HCEC 1CT (cell line): ENCODE measurements at regions not wholly inside any gene's neighbourhood (a gene's known extent, or its start where the extent isn't known, plus 50 kb on each side); places are given as distances from the start of the nearest gene placed in this dataset.

Experiments used
- DNase-seq: peaks from one replicate; pipeline ENCODE4 v3.0.0-alpha.2; 2017

DNA sequence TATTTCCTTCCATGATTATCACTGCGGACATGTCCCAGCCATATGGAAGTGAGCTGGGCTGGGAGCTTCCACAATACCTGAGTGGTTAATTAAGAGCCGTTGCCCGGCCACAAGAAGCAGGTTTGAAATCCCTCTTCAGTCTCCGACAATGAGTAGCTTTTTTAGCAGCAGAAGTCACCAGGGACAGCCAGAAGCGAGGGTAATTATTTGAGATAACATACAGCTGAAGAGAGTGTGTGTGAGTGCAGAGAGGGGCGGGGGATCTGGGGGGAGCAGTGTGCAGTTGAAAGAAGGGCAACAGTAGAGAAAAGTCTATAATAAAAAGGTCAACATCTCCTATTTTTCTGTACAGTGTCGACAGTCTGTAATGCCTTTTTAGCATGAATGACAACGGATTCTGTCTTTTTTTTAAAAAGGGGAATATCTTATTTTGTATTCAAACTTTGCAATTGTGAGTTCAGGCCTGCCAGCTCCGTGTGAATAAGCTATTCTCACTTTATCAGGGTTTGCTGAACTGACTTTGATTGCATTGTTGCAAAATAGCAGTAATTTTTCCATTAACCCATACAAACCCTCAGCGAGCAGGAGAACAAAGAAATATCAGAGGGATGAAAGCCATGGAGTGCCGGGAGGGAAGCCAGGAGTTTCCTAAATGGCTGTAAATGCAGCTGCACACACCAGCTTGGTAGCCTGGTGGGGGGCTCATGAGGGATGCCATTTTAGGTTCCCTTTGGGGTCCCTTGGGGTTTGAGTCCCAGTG lies 220.3 kb upstream of the IRX3 start:
- no peak for DNase-seq

GRCh38 chr16:54506214-54506580 lies 219.6 kb upstream of the IRX3 start:
- no peak for DNase-seq

DNA sequence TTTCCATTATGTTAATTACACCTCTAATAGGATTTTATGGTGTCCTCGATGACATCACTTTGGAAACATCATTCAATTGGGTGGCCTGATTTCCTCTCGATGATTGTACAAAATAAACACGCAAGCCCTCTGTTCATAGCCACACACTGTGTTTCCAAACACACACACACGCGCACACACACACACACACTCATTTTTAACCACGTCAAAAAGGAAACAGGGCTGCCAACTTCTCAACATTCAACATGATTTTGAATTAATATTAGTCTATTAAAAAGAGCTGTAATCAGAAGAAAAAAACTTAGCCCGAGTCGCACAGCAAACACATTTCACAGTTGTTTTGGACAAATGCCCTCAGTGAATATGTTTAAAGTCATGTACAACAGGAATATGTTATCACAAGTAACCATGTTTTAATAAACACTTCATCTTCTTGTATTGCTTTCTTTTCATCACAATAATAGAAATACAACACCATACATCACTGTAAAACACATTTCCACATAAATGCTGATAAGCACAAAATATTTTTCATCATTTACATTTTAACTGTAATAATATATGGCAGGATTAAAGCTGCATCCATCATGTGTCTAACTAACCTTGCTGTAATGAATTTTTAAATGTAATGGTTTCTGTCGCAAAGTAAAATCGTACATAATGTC lies 219.1 kb upstream of the IRX3 start:
- no peak for DNase-seq

- DNase-seq: no peak
Observed at GRCh38 chr16:54504372-54504771, 217.8 kb upstream of the IRX3 start.

- no peak for DNase-seq
Observed at GRCh38 chr16:54503856-54504219, 217.3 kb upstream of the IRX3 start.

DNA sequence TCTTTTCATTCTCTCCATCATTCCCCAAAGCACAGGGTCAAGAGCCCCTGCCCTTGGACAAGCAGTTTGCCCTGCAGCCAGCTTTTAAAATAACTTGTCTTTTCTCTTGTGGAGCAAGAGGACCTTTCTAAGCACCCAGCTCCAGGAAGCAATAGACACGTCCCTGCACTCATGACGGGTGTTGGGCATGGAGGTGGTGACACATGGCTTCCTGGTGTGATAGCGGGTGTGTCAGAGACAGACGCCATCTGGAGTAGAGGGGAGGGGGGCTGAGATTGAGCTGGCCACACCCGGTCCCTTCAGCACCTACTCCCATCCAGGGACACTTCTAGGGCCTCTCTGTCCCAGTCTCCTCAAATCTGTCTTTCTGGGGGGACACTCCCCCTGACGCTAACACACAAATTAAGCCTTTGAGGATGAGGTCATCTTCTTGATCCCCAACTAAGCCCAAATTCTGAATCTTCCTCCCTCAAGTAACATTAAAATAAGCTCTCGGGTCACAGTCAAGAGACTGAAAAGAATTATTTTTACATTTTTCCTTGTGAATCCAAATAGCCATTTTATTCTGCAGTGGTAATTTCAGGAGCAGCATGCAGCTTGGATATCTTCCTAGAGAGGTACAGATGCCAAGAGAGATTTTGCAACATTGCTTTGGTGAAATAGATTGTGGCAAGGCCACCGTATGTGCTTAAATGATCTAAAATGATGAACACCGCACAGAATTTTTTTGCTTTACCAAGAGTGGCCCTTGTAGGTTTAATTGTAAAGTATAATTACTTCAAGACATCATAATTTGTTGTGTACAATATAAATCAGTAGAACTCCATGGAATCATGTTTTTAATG lies 216.6 kb upstream of the IRX3 start:
- no peak for DNase-seq

GRCh38 chr16:54501797-54502196 lies 215.2 kb upstream of the IRX3 start:
- no peak for DNase-seq

DNA sequence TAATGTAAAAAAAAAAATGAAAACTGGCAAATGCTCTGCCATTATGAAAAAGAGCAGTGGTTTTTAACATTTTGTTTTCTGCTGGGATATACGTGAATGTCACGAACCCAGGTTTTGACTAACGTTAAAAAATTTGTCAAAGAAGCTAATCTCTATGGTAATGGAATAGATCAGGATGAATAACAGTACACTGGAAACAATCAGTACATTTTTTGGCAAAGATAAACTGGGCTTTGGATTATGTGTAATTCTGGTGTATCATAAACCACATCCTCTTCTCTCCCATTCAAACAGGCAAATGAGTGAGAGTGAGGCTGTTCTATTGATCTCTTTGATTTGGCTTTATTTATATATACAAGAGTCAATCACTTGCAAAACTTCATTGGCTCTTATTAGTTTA lies 207.0 kb upstream of the IRX3 start:
- DNase-seq: no peak

DNA sequence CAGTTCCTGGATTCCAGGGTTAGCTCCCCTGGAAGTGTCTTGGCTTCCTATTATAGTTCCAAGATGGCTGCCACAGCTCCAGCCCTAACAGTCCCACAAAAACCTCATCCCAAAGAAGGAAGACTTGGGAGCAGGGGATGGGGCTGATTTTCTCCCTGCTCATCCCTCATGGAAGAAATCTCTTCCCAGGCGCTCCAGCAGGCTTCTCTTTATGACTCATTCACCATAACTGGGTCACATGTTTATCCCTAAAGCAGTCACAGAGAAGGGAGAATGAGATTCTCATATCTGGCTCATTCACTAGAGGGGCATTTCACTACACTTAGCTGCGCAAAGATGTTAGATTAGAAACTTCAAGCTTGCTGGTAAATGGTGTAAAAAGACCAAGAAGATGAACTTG lies 206.5 kb upstream of the IRX3 start:
- DNase-seq: no peak

DNA sequence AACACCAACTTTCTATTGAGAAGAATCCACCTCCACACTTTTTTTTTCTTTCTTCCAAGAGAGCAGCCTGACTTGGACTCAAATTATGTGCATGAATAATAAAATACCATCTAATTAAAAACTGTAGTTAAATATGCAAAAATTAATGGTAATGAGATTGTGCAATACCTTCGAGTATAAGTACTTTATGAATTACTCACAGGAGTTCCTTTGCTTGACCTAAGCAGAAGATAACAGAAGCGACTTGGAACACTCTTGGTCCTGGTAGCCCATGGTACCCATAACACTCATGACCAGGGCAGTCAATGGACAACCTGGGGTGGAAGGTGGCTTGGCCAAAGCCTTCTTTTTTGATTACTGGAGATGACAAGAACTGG lies 203.5 kb upstream of the IRX3 start:
- no peak for DNase-seq

- DNase-seq: no peak
Observed at GRCh38 chr16:54489225-54490111, 202.9 kb upstream of the IRX3 start.

GRCh38 chr16:54488729-54489128 lies 202.1 kb upstream of the IRX3 start:
- no peak for DNase-seq

GRCh38 chr16:54487933-54488332 lies 201.3 kb upstream of the IRX3 start:
- no peak for DNase-seq

DNA sequence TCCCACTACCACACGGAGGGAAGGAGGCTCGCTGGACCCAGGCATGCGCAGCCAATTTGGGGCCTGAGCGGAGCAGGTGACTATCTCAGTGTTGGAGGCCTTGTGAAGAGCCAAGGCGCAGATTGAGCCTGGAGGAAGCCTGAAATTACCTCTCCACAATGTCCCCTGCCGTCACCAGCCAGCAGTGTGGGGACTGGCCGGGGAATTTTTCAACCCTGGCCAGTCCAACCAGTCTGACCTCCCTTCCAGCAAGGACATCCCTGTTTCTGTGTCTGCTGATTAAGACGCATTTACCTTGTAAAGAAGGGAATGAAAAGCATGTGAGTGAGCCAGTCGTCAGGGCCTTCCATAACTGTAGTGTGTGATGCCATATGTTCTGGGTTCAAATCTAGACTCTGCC lies 198.1 kb upstream of the IRX3 start:
- DNase-seq: no peak

DNA sequence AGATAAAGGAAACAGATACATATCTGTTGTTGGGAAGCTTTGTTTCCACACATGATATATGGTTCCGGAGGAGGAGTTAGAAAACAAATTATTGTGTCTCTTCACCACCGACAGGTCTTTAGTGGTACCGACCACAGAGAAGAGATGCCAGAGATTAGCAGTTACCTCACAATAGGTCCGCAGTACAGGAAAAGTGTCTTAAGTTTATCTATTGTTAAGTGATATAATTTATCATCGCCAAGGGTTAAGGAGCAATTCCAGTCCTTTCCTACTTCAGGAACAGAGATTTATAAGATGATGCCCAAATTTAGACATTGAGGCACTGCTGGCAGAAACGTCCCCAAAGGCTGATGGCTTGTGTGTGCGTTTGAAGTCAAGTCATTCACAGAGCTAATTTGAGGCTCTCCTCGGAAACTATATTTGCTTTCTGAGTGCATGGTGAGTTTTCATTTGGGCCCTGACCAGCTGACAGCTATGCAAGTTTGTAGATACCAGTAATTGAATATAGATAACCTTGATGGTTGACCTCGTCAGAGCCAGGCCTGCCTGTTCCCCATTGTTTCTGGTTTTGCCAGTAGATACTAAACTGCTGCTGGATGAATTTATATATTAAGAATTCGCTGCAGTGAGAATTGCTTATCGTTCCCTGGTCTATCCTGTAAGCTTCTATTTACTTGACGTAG lies 196.4 kb upstream of the IRX3 start:
- no peak for DNase-seq

- DNase-seq: no peak
Observed at GRCh38 chr16:54480429-54480828, 193.8 kb upstream of the IRX3 start.

DNA sequence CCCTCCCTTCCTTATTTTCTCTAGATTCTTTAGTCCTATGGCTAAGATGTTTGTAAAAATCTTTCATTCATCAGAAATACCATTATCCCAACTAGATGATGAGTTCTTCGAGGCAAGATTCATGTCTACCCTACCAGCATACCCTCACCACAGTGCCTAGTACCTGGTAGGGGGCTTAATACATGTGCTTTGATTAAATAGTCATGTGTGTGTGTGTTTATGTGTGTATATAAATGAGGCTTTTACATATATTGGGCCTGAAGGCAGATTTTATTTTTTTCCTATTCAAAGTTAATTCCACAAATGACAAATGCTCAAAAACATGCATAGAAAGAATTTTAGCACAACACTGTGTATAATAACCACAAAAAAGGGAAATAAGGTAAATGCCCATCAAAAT lies 193.0 kb upstream of the IRX3 start:
- no peak for DNase-seq

GRCh38 chr16:54477714-54478113 lies 191.1 kb upstream of the IRX3 start:
- DNase-seq: no peak

DNA sequence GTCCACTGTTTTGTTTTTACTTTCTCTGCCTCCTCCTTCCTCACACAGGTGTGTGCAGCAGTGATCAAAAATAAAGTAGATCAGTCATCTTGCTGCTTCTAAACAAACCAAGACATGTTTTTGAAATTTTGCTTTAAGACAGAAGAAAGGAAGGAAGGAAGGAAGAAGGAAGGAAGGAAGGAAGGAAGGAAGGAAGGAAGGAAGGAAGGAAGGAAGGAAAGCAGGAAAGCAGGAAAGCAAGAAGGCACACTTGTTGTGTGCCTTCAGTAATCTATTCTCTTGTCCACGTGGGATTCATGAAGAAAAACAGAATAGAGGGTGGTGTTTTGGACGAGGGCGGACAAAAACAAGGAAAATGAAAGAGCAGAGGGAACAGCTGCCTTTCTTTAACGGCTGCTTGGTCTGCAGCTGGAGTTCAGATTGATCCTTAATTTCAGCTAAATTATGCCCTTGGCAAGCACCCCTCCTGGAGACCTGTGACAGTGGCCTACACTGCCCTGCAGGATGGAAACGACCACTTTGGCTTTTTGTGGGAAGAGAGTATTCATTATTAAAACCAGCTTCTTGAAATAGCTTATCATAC lies 188.5 kb upstream of the IRX3 start:
- DNase-seq: no peak

DNA sequence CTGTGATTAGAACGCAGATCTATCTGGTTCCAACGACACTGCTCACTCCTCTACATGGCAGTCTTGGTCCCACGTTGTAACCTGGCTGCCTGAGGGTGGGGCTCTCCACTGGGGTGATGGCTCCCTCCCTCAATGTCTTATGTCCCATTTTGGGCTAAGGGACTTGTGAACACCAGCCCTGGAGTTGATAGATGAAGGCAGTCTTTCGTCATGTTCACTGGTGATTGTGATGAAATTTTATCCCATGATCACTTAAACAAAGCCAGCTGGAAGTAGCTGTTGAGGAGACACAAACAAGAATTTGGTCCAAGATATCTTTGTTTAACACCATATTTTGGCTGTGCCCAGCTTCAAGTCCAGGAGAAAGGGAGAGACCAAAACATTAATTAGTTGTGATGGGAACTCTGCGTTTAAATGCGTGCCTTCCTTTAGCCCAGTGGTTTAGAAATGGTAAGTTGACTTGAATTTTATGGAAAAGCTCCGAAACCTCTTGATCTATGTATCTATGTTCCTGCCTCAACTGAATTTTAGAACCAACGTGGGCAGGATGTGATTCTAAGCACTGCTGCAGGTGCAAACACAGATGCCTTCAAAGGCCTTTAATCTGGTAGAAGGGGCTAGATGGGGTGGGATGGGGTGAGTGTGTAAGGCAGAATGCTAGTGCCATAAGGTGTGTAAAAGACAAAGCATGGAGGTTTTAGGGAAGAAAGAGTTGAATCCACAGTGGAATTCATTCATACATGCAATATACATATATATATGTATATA lies 186.8 kb upstream of the IRX3 start:
- no peak for DNase-seq

DNA sequence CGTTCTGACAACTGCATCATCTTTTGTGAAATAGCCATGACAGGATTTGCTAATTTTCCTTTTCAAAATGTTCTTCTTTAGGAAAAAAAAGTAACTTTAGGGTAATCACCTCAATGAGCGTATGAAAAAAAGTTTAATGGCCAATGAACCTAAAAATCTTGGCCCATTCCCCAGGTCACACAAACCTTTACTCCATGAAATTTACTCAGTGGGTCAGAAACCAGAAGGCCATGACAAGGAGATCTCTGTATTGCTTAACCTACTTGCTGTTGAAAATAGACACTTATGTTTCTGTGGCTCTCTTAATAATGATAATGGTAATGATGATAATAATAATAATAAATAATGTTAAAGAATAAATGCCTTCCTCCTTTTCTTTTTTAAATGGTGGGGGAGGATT lies 180.8 kb upstream of the IRX3 start:
- DNase-seq: no peak
